Brain microvascular endothelial cell (primary cell): ENCODE measurements at regions not wholly inside any gene's neighbourhood (a gene's known extent, or its start where the extent isn't known, plus 50 kb on each side); places are given as distances from the start of the nearest gene placed in this dataset.
A peak's percentile ranks its signal among the peaks of the same experiment; 100 is the strongest.

ENCODE experiments used
- DNase-seq: peaks from one replicate; pipeline ENCODE4 v3.0.0-alpha.2; 2020
- H3K27ac ChIP-seq: fragments of 250-450 bp; sonication (Bioruptor Pico); 2 replicates; pipeline ENCODE4 v1.5.1; 2020; ENCODE audit warnings: mild to moderate bottlenecking, moderate library complexity
- H3K27me3 ChIP-seq: fragments of 250-450 bp; sonication (Bioruptor Pico); replicated peaks from 2 replicates; pipeline ENCODE4 v1.5.1; 2020; ENCODE audit warnings: mild to moderate bottlenecking
- H3K36me3 ChIP-seq: fragments of 250-450 bp; sonication (Bioruptor Pico); replicated peaks from 2 replicates; pipeline ENCODE4 v1.5.1; 2020; ENCODE audit warnings: mild to moderate bottlenecking
- H3K4me3 ChIP-seq: 2 replicates; pipeline ENCODE4 v1.5.1; 2011; ENCODE audit warnings: low read depth, mild to moderate bottlenecking, control low read depth, low read length, moderate library complexity
- CTCF ChIP-seq: IDR thresholded peaks from 2 replicates; pipeline ENCODE4 v1.5.1; 2011; ENCODE audit warnings: low read depth, mild to moderate bottlenecking, moderate library complexity, low read length, control low read depth, inconsistent platforms; ENCODE audit errors: missing control alignments
- in situ Hi-C: cut with HindIII; loops from 2 replicates; pipeline ENCODE4 v1.10.0; 2017; ENCODE audit warnings: low sequenced_read_pairs, low pct_ligation_motif_present

GRCh38 chr5:57394421-57395210 is 88.0 kb downstream of the ACTBL2 start:
- H3K36me3 ChIP-seq, result no peaks in the 10 kb centered on the region
- in situ Hi-C loops, result no loop called here
- DNase-seq, result no peak
- no peak for TF ChIP-seq CTCF
- no peak overlapping the region for H3K27ac ChIP-seq
- H3K4me3 ChIP-seq, result no peak overlapping the region
- H3K27me3 ChIP-seq, result no peaks in the 10 kb centered on the region

GRCh38 chr5:57386958-57387357 is 95.7 kb downstream of the ACTBL2 start:
- DNase-seq, result peak; percentile 34
- TF ChIP-seq CTCF, result no peak
- H3K36me3 ChIP-seq, result no peaks in the 10 kb centered on the region
- no peak overlapping the region for H3K27ac ChIP-seq
- no peak overlapping the region for H3K4me3 ChIP-seq
- in situ Hi-C loops, result no loop called here
- H3K27me3 ChIP-seq, result no peaks in the 10 kb centered on the region

- in situ Hi-C loops, result no loop called here
- Histone ChIP-seq H3K27ac (peak overlapping the region; percentile 73), H3K4me3 (no peak overlapping the region), H3K27me3 (no peaks in the 10 kb centered on the region), H3K36me3 (no peaks in the 10 kb centered on the region)
- TF ChIP-seq CTCF, result peak; percentile 68
- peak; percentile 93 for DNase-seq
Measured at GRCh38 chr5:57383093-57383861, 99.3 kb downstream of the ACTBL2 start.

GRCh38 chr5:57382655-57383054 is 100.0 kb downstream of the ACTBL2 start:
- H3K27me3 ChIP-seq, result no peaks in the 10 kb centered on the region
- in situ Hi-C loops, result no loop called here
- peak overlapping the region; percentile 73 for H3K27ac ChIP-seq
- no peaks in the 10 kb centered on the region for H3K36me3 ChIP-seq
- TF ChIP-seq CTCF, result no peak
- DNase-seq, result no peak
- no peak overlapping the region for H3K4me3 ChIP-seq

GRCh38 chr5:57370376-57370775 is 112.2 kb downstream of the ACTBL2 start:
- Histone ChIP-seq H3K27ac (no peak overlapping the region), H3K36me3 (no peaks in the 10 kb centered on the region), H3K4me3 (no peak overlapping the region), H3K27me3 (no peaks in the 10 kb centered on the region)
- in situ Hi-C loops, result no loop called here
- no peak for DNase-seq
- TF ChIP-seq CTCF, result no peak
